ENCODE measurements at regions not wholly inside any gene's neighbourhood (a gene's known extent, or its start where the extent isn't known, plus 50 kb on each side); places are given as distances from the start of the nearest gene placed in this dataset.

DNA sequence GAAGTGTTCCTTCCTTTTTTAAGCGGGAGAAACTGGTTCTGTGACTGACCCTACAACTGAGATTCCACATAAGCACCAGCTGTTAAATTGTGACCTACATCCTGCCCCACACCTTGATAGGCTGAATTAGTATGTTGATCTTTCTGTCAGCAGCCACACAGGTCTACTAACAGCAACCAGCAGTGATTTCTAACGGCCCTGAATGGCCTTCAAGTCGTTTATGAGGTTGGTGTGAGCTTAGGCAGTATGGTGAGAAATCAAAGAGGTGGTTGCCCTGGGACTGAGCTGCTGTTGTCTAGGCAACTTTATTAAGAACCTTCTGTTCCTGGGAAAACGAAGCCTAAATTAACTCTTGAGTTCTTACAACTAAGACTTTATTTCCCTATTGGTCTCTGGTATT lies 197.2 kb upstream of the FSHR start:
- Mint-ChIP-seq H3K27me3 (ENCODE audit: unreplicated experiment) (no peaks in the 10 kb centered on the region), H3K4me1 (ENCODE audit: unreplicated experiment) (no peaks in the 10 kb centered on the region), H3K36me3 (ENCODE audit: unreplicated experiment) (no peaks in the 10 kb centered on the region), H3K4me3 (ENCODE audit: unreplicated experiment) (no peak overlapping the region), H3K27ac (ENCODE audit: unreplicated experiment) (no peak overlapping the region), H3K9me3 (ENCODE audit: unreplicated experiment) (peaks cover 12% of the 10 kb centered on the region)
- TF ChIP-seq CTCF (IDR thresholded peaks at IDR 0.05), result no peak
- DNase-seq (ENCODE audit: extremely low spot score, unreplicated experiment), result no peak

- Mint-ChIP-seq H3K4me1 (ENCODE audit: unreplicated experiment) (no peaks in the 10 kb centered on the region), H3K4me3 (ENCODE audit: unreplicated experiment) (no peak overlapping the region), H3K9me3 (ENCODE audit: unreplicated experiment) (no peaks in the 10 kb centered on the region), H3K27ac (ENCODE audit: unreplicated experiment) (no peak overlapping the region), H3K36me3 (ENCODE audit: unreplicated experiment) (no peaks in the 10 kb centered on the region), H3K27me3 (ENCODE audit: unreplicated experiment) (no peaks in the 10 kb centered on the region)
- no peak for DNase-seq (ENCODE audit: extremely low spot score, unreplicated experiment)
- no peak for TF ChIP-seq CTCF (IDR thresholded peaks at IDR 0.05)
Observed at GRCh38 chr2:49343638-49344037, 189.3 kb upstream of the FSHR start.

GRCh38 chr2:49342156-49342555 lies 187.8 kb upstream of the FSHR start:
- Mint-ChIP-seq H3K36me3 (ENCODE audit: unreplicated experiment) (no peaks in the 10 kb centered on the region), H3K4me1 (ENCODE audit: unreplicated experiment) (no peaks in the 10 kb centered on the region), H3K4me3 (ENCODE audit: unreplicated experiment) (no peak overlapping the region), H3K9me3 (ENCODE audit: unreplicated experiment) (no peaks in the 10 kb centered on the region), H3K27me3 (ENCODE audit: unreplicated experiment) (no peaks in the 10 kb centered on the region), H3K27ac (ENCODE audit: unreplicated experiment) (no peak overlapping the region)
- no peak for DNase-seq (ENCODE audit: extremely low spot score, unreplicated experiment)
- TF ChIP-seq CTCF (IDR thresholded peaks at IDR 0.05), result no peak

- DNase-seq (ENCODE audit: extremely low spot score, unreplicated experiment), result no peak
- TF ChIP-seq CTCF (IDR thresholded peaks at IDR 0.05), result no peak
- Mint-ChIP-seq H3K27ac (ENCODE audit: unreplicated experiment) (no peak overlapping the region), H3K4me3 (ENCODE audit: unreplicated experiment) (no peak overlapping the region), H3K27me3 (ENCODE audit: unreplicated experiment) (peaks cover 4% of the 10 kb centered on the region), H3K36me3 (ENCODE audit: unreplicated experiment) (no peaks in the 10 kb centered on the region), H3K4me1 (ENCODE audit: unreplicated experiment) (no peaks in the 10 kb centered on the region), H3K9me3 (ENCODE audit: unreplicated experiment) (no peaks in the 10 kb centered on the region)
Observed at GRCh38 chr2:49335546-49335945, 181.2 kb upstream of the FSHR start.

DNA sequence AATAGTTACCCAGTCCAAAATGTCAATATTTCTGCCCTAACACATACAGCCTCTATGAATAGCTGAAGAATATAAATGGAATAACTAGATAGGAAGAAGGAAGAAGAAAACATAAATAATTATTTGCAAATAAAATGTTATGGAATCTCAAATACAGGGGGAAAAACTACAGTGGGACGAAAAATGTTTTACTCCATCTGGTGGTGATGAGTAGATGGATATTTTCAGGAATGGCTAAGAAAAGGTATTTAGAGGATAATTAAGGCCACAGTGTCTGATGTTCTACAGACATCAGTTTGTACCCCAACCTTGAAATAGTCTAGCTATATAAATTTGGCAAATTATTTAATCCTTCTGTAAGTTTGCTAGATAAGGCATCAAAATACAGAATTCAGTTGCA lies 178.1 kb upstream of the FSHR start:
- Mint-ChIP-seq H3K4me3 (ENCODE audit: unreplicated experiment) (no peak overlapping the region), H3K9me3 (ENCODE audit: unreplicated experiment) (no peaks in the 10 kb centered on the region)
- peak; percentile 36 for TF ChIP-seq CTCF (IDR thresholded peaks at IDR 0.05)

More for the DNA sequence above, 178.1 kb upstream of the FSHR start:
- no peak overlapping the region for H3K27ac Mint-ChIP-seq (ENCODE audit: unreplicated experiment)
- DNase-seq (ENCODE audit: extremely low spot score, unreplicated experiment), result no peak
- no peaks in the 10 kb centered on the region for H3K4me1 Mint-ChIP-seq (ENCODE audit: unreplicated experiment)
- peaks cover 4% of the 10 kb centered on the region for H3K27me3 Mint-ChIP-seq (ENCODE audit: unreplicated experiment)
- no peaks in the 10 kb centered on the region for H3K36me3 Mint-ChIP-seq (ENCODE audit: unreplicated experiment)
